ENCODE measurements at regions not wholly inside any gene's neighbourhood (a gene's known extent, or its start where the extent isn't known, plus 50 kb on each side); places are given as distances from the start of the nearest gene placed in this dataset.
"Not testable (repeated sequence)": the region's sequence is repeated elsewhere in the genome, so short reads cannot be mapped to it uniquely, and the experiment has no call there.

DNA sequence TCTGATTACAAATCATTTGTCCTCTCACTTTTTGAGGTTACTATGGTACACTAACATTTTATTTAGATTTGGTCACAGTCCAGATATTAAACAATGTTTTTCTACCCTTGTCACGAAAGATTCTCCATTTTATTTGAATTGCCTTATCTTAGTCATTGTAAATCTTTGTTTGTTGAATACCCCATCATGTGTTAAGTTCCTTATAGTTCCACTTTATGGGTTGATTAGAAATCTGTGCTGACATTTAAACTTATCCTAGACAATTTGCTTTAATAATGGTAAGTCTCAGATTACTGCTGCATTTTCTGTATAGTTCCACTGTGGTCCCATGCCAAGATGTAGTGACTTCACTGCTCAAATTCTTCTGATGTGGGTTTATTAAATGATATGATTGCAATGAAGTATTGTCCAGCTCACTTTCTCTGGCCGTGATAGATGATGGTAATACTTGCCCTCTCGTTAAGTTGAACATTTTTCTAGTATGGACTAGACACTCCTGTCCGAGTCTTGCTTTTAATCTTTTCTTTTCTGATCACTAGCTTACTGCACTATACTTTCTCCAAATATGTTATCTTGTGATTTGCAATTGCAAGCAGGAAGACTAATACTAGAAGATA lies 1107.3 kb downstream of the SLC6A15 start:
- no peak for DNase-seq

DNA sequence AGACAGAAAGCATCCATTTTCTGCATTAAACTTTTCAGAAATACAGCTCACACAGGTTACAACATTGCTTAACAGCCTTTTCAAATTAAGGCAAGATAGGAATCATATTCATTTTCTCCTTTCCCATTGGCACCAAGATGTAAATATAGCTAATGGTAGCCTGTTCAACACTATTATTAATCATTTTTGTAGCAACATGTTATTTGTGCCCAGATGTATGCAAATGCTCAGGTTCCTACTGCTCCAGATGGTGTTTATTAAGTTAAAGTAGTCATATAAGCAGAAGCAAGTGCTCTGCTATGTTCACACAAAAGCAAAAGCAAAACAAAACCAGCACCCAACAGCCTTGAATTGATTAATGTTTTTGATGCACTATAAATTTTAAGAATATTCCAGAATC lies 1110.6 kb downstream of the SLC6A15 start:
- DNase-seq, result no peak

DNA sequence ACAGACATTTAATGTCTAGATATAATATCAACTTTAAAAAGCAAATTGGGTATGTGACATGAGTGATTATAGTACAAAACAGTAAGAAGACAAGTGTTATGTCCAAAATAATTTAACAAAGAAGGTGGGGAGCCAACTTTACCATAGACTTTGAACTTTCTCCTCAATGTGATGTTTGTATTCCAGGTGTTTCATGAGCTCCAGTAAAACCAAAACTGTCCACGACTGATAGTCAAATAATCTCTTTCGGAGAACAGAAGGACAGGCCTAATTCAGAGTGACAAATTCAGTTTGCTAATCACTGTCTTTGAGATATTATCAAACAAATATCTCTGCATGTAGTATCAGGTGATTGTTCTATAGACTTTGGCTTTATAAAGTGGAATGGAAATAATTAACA lies 1112.6 kb downstream of the SLC6A15 start:
- no peak for DNase-seq

DNA sequence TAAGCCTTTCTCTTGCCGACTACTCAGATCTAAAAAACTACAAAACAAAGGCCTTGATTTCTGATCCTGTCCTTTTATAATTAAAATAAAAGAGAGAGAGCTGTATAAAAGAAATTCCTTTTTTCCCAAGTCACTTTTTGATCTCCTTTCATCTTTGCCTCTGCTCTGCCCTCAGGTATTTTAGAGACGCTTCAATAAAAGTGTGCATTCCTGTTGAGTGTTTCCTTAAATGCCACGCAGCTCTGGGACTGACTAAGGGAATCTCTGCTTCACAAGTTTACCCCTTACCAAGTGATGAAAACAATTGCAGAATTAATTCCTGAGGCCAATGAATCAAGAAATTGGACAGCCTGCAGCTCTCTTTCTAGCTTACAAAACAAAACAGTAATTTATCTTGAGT lies 1109.8 kb downstream of the TMTC2 start:
- no peak for DNase-seq

DNA sequence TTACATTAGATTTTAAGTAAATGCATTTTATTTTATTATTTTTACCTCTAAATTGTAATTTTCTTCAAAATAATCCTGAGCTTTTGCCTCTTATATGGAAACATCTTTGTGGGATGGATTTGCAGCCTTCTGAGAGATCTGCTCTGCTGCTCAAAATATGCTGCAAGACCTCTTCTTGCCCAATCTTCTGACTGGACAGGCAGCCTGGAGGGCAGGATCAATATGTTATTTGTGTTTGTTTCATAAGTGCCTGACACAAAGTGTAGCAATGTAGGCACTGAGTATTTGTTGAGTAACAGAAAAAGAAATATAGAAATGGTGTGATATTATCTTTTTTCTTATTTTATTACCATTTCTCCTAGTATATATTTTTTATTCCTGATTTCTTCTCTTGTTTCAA lies 1106.9 kb downstream of the TMTC2 start:
- DNase-seq, result no peak

DNA sequence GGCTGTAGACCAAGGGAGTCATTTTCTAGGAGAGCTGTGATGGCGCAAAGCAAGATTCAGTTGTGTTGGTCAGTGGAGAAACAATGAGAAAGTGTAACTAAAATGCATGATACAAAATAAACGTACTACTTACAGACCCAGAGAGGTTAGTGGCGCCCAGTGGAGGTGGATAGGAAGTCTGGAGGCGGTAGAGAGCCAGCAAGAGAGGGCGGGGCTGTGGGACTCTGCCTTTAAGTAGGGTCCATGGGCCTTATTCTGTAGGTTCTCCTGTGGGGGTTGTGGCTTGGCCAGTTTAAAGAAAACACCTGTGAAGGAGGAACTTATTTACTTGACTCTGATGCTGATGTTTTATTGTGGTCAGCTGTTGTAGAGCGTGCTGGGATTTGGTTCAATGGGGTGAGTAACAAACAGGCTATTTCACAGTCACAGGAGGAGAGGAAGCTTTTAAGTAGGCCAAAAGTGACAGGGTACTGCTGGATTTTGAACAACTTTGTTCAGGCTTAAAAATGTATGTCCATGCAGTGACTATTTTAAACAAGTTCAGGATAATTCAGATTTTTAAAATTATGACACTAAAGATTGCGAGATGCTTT lies 1097.7 kb downstream of the TMTC2 start:
- DNase-seq, result no peak

DNA sequence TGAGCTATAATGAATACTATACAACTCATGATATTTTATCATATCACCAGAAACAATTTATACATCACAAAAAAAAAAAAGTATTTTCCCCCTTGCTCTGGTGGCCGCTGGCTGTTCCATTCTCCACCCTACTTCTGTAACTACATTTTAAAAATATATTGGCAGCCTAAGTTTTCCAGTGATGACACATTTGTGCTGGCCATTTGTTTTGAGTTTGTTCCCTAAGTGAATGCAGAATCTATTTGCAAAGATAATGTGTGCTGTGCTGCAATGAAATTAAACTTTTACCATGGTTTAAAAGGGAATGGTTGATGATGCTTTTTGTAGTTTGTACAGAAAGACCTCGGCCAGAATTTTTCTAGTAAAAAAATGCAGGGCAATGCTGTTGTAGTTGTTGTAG lies 1092.8 kb downstream of the TMTC2 start:
- no peak for DNase-seq

DNA sequence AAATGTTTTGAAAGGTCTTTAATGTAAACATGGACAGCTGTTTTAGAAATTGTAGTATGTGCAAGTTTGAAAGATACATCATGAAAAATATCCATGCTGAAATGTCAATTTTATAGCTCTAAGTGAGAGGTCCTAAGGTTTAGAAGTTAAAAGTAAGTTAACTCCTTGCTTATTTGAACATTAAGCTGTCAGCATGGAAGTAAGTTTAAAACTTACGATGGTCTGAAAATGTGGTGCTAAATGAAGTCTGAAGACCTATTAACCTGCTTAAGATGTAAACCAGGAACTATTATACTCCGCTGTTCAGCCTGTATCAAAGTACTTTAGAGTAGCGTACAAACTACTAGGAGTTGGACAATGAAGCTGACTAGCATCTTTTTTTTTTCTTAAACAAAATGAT lies 1082.4 kb downstream of the TMTC2 start:
- DNase-seq, result no peak

DNA sequence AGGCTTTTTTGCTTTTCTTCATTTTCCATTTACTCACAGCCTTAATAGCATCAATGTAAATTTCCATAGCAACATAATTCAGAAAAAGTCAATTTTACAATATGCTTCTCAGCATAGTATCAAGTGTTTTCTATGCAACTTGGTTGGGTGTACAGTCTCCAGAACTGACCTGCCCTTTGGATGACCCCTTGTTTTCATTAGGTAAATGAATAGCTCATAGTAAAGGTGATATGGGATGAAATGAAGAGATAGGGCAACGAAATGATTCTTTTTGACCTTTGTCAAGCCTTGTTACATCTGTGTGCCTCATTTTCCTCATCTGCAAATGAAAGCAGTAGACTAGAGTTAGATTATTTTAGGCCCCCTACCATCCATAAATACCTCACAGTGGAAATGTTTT lies 1081.0 kb downstream of the TMTC2 start:
- DNase-seq, result no peak

DNA sequence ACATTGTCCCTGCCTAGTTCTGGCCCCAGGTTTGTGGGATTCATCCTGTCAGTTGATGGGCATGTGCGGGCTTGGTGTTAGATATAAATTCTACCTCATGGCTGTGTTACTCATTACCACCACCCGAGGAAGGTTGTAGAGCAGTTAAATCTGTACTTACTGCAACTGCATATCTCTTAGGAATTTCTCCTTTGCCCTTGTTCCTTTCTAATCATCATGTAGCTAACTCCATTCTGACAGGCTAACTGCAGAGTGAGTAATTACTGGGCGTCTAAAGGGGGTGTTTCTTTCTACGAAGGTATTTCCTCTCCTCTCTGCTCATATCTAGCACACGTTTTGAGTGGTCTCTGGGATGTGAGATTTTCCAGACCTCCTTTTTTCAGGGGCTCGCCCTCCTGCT lies 1076.7 kb downstream of the TMTC2 start:
- DNase-seq, result no peak

DNA sequence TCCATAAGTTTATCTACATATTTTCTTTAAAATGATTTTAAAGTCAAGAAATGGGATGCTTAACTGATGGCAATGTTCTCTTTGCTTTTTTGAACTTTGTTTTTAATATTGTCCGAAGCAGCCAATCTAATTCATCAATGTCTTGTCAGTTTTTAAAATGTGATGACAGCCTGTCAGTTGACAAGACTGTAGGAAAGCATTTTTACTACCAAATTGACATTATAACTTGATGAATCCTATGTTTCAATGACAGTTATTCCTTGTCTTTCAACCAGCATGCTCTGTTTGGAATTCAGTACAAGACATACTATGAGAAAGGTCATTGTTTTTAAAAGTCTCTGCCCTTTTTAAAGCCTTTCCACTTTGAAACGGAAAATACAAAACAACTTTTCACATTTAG lies 1073.2 kb downstream of the TMTC2 start:
- DNase-seq, result no peak

DNA sequence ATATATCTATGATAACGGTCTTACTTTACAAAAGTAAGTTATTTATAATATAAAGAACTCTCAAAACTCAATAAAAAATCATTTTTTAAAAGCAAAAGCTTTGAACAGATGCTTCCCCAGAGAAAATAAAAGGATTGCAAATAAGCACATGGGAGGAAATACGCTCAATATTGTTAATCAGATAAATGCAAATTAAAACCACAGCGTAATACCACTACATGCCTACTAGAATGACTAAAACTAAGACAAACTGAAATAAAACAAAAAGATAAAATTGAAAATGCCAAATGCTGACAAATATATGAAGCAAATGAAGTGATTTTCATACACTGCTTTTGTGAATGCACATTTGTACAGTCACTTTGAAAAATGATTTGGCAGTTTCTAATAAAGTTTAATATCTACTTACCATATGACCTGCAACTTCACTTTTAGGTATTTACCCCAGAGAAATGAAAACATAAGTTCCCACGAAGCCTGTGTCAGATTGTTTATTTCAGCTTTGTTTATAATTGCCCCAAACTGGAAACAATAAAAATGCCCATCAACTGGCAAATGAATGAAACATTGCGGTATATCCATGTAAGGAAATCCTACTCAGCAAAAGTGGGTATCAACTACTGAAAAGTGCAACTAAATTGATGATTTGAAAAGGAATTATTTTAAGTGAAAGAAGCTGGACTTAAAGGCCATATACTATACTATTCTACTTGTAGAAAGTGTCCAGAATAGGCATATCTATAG lies 1072.4 kb downstream of the TMTC2 start:
- no peak for DNase-seq

DNA sequence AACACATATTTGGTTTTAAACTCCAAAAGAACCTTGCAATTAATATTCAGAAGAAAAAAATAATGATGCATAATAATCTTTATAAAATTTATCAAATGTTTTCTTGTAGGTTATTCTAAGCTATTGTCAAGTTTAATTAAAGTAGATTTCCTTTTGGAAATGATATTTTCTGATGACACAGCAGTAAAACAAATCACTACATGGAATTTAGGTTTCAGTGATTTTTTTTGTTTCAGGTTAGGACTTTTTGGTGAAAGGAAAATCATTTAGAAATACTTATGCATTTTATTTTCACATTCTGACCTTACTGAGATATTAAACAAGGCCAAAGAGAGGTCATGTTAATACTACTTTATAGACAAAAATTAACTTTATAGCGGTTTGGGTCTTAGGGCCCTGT lies 1067.2 kb downstream of the TMTC2 start:
- no peak for DNase-seq

DNA sequence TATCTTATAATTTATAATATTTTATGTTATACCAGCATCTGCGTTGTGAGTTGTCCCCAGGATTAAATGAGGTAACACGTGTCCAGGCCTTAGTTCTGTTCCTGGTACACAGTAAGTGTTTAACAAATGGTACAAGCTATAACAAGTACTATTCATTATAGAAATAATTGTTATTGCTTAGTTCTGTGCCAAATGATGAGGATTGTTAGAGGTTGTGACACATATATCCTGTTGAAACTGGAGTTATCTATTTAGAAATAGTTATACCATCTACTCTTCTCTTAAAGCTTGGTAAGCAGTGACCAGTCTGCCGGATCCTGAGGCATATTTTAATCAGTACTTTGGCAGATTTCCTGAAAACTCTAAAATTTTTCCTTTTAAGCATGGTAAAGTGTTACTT lies 1066.5 kb downstream of the TMTC2 start:
- DNase-seq, result no peak

DNA sequence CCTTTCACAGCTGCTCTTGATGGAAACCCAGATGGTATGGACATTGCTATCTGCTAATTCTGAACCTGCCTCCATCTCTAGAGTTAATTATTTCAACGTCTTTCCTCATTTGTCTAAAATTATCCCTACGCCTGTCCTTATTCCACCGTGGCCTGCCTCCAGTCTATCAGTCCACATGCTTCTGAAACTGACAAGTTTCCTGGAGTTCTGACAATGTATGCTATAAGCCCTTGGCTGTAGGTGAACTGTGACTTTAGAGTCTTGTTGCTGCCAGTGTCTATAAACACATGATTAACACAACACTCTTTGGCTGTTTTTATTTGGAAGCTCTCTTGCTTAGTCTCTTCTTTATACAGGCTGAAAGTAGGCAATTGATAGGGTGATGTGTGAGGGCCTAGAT lies 1052.9 kb downstream of the TMTC2 start:
- no peak for DNase-seq

DNA sequence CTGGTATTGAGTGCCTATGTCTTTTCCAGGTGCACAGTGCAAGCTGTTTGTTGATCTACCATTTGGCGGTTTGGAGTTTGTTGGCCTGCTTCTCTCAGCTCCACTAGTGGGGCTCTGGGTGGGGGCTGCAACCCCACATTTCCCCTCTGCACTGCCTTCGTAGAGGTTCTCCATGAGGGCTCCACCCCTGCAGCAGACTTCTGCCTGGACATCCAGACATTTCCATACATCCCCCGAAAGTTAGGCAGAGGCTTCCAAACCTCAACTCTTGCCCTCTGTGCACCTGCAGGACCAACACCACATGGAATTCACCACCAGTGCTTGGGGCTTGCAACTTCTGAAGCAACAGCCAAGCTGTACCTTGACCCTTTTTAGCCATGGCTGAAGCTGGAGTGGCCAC lies 1024.1 kb downstream of the TMTC2 start:
- no peak for DNase-seq

DNA sequence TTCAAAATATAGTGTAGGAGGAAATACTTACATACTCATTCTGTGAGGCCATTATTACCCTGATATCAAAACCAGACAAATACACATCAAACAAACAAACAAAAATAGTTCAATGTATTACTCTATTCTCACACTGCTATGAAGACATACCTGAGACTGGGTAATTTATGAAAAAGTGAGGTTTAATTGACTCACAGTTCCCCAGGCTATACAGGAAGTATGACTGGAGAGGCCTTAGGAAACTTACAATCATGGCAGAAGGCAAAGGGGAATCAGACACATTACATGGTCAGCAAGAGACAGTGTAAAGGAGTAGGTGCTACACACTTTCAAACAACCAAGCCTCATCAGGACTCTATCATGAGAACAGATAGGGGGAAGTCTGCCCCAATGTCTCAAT lies 1023.2 kb downstream of the TMTC2 start:
- DNase-seq, result no peak

DNA sequence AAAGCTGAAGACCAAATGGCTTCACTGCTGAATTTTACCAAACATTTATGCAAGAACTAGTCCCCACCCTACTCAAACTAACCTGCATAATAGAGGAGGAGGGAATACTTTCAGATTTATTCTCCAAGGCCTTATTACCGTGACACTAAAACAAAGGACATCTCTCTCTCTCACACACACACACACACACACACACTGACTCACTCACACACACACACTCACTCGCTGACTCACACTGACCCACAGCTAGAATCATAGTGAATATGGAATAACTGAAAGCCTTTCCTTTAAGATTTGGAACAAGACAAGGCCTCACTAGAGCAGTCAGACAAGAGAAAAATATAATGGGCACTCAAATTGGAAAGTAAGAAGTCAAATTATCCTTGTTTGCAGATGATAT lies 1014.1 kb downstream of the TMTC2 start:
- no peak for DNase-seq

DNA sequence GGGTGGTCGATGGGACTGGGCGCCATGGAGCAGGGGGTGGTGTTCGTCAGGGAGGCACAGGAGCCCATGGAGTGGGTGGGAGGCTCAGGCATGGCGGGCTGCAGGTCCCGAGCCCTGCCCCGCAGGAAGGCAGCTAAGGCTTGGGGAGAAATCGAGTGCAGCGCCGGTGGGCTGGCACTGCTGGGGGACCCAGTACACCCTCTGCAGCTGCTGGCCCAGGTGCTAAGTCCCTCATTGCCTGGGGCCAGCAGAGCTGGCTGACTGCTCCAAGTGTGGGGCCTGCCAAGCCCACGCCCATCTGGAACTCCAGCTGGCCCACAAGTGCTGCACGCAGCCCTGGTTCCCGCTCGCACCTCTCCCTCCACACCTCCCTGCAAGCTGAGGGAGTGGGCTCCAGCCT lies 1009.6 kb downstream of the TMTC2 start:
- not testable (repeated sequence) for DNase-seq

DNA sequence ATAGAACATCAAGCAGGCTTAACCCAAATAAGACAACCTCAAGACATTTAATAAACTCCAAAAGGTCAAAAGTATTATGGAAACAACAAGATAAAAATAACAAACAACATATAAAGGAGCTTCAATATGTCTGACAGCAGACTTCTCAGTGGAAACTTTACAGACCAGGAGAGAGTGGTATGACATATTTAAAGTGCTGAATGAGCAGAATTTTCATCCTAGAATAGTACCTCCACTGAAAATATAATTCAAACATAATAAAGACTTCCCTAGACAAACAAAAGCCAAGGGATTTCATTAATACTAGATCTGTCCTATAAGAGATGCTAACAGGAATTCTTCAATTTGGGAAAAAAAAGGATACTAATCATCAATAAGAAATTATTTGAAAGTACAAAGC lies 1005.0 kb downstream of the TMTC2 start:
- DNase-seq, result no peak

DNA sequence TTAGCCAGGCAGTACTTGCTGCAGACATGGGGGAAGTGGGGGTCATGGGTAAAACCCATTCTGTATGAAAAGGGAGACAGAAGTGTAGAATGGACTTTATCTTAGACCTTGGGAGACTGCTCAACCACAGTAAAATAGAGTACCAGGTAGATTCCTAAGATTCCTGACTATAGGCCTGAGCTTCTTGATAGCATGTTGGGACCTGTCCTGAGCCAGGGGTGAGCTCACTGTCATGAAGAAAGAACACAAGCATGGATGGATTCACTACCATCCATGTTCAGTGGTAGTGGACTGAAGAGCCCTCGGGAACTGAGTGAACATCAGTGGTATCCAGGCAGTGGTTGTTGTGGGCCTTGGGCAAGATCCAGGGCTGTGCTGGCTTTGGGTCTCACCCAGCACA lies 1003.8 kb downstream of the TMTC2 start:
- no peak for DNase-seq

DNA sequence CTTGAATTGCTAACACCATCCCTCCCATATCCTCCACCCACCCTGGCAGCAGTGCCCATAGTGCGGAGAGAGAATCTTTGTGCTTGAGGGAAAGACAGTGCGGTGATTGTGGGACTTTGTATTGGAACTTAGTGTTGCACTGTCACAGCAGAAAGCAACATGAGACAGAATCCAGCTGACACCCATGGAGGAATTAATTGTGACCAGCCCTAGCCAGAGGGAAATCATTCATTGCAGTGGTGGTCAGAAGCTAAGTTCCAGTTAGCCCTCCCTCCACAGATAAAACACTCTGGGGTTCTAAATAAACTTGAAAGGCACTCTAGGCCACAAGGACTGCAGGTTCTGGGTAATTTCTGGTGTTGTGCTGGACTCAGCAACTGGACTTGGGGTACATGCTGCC lies 1002.6 kb downstream of the TMTC2 start:
- no peak for DNase-seq

DNA sequence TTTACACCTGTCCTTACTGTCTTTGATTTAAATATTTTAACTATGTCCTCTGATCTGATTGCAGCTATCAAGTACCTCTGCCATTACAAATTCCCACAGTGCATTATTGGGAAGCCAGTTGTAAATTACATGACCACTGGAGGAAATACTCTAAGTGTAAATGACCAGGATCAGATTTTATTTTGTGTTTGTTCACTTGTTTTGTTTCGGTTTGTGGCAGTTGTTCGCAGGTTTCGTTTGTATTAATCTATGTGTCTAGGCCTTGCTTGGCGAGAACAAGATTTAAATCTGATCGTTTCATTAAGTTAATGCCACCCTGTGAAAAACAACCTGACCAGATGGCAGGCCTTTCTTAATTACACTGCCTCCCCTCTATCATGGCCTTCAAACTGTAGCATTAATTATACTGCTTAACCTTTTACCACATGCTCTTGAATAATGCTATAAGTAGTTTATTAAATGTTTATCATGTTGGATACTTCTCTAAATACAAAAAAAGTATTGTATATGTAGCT lies 990.1 kb downstream of the TMTC2 start:
- DNase-seq, result no peak

DNA sequence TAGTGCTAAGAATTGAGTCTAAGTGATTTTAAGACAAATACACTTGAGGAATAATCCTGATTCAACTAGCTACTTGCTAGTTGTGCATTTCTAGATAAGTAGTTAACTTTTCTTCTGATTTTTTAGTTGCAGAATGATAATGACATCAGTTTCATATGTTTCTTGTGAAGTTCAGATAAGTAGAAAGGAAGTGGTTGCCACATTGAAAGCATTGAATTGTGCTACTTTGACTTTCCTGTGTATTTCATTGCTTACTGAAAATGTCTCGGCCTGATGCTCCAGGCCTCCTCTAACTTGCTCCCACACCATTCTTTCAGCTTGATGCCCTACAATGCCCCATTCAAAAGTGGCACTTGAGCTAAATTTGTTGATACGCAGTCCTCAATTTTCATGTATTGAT lies 980.0 kb downstream of the TMTC2 start:
- no peak for DNase-seq

Measured in inflammatory macrophage (primary cell).